DMS114 treated with DMSO at 0.1 percent for 48 hours (cell line): ENCODE measurements at regions not wholly inside any gene's neighbourhood (a gene's known extent, or its start where the extent isn't known, plus 50 kb on each side); places are given as distances from the start of the nearest gene placed in this dataset.

ENCODE experiments used
- DNase-seq: peaks from one replicate; lab custom pipeline; 2025; ENCODE audit not compliant: unreplicated experiment; lab: John Stamatoyannopoulos, UW

DNA sequence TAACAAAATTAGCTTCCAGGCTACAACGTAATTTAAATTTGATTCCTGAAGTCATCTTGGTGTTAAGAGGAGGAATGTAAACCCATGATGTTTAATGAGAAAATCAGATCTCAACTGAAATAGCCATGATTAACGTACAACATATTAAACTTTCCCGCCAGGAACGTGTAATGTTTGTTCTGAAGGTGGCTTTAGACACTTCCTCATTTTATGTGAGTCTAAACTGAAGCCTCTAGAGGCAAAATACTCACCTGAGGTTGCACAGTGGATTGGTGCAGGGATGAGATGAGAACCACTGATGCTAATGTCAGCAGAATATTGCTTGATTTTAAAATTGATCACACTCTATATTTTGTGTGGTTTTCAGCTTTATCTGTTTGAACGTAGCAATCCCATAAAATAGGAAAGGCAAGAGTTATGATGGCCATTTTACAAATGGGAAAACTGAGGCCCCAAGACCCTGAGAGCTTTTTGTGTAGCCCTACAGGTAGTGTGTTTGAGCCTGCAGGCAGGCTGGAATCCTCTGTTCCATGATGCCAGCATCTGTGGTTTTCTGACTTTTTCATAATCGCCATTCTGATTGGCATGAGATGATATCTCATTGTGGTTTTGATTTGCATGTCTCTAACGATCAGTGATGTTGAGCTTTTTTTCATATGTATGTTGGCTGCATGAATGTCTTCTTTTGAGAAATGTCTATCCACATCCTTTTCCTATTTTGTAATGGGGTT is 243.7 kb upstream of the BMPER start:
- no peak for DNase-seq

DNA sequence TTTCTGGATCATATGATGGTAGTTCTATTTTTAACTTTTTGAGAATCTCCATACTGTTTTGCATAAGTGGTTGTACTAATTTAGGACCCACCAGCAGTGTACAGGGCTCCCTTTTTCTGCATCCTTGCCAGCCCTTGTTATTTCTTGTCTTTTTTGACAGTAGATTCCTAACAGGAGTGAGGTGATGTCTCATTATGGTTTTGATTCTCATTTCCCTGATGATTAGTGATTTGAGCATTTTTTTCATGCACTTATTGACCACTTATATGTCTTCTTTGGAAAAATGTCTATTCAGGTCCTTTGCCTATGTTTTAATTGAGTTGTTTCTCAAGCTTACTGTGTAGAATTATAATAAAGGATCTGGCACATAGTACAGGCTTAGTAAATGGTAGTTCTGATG is 238.8 kb upstream of the BMPER start:
- no peak for DNase-seq

DNA sequence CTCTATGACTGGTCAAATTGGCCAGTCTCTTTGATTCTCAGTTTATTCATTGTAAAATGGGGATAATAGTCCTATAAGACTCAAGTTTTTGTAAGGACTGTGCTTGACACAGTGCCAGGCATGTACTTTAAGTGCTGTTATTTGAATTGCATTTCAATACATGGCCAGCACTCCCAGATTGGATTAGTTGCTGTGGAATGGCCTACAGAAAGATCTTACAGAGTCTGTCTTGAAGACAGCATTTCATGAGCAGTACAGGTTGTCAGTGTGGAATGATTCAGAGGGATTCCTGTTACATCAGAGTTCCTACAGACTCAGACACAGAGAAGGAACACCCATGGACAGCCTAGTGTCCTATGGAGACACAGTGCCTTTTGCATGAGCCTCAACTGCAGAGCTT is 238.1 kb upstream of the BMPER start:
- DNase-seq = no peak

DNA sequence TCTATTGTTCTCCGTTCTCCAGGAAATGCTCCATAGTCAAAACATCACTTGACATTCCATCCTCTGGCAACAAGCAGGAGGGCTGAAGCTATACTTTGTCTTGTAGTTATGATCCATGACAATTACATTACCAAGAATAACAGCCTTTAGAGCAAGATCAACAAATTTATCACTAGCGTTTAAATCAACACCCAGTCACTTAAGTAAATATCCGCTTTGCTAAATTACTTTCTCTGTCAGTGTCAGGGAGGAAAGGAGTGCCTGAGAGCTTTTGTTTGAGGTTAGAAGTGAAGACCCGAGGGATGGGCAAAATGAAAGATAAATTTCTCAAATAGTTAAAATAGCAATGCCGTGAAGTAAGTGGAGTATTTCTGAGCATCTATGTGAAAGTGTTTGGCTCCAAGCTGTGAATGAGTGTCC is 236.1 kb upstream of the BMPER start:
- no peak for DNase-seq

DNA sequence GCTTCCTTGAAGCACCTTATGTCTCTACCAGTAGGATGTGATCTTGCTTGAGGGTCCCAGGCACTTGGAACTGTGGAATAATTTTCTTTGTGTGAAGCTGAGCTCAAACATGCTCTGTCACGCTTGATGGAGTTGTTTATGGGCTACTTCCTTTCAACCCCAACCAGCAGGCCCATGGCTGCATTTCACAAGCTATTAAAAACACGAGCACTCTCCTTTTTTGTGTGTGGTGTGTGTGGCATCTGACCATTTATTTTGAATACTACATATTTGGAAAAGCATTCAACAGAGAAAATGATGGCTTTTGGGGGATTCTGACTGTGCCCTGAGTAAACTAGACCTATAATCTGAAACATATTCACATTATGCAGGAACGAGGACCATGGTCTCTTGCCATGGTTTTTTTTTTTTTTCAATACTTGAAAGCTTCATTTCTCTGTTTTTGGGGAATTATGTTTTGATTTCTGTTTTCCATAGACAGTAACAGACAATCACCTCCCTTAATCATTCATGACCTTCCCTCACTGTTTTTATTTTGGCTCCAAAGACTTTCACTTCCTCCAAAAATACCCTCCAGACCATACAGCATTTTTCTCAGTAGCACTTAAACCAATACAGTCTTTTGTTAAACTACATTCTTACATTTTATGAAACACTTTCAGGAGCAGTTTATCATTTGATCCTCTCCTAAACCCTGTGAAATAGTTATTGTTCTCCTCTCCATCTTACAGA is 233.6 kb upstream of the BMPER start:
- DNase-seq = no peak

DNA sequence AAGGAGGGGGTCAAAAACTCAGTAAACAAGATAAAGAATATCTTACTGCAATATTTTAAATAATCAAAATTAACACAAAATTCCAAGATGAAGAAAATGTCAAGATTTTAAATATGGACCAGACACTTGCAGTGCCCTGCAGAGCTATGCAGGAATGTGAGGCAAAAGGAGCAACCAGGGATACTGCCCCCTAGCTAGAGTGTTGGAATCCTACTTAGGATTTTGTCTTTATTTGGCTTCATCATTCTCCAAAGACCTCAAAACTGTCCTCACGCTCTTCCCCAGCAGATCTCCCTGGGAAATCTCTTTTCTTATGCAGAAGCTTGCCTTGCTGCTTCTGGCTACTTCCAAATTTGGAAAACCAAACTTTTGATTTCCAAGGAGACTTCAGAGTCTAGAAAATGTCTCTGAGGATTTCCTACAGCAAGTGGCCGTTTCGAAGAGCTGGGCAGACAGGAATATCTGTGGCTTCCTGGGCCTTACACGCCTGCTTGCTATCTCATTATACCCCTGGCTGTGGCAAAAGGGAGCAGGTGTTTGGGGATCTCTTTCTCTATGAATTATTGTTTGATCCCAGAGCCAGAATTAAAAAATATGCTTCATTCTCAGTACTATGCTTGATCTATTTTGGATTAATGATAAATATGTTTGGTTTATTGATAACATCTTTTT is 232.2 kb upstream of the BMPER start:
- no peak for DNase-seq

DNA sequence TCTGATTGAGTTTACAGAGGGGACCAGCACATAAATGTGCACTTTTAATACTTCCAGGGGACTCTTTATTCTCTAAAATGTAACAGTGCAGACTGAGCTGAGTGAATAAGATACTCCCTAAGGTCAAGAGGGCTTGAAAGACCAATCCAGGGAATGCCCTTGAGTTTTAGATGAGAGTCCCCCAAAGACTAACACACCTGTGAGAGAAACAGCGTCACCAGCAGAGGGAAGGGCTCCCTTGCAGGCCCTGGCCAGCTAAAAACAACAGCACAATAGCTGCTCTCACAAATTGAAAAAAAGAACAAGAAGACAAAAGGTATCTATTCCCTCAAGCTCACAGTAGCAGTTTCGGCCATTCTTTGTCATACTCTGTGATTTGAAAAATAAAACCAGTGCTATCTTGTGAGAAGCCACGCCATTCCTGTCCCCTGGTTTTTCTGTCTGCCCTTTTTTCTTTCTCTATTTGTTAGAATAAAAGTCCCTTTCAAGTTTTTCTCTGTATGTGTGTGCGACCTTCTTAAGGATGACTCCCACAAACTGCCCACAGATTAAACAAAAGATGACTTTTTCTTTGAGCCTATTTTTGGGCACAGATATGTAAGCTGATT is 230.4 kb upstream of the BMPER start:
- DNase-seq = no peak

DNA sequence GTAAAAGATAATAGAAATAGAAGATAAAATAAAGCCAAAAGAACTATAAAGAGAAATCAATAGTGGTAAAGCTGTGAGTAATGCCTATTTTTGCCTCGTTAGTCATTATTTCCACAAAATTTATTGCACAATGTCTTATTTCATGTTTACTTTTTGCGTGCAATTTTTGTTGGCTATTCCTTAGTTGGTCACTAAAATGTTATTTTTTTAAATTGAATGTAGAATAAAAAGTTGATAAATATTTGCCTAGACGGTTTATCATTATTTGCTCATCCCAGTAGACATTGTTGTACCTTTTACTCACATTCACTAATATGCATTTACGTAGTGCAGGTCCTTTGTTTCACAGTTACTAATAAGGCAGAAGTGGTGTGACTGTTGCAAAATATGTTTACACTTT is 227.8 kb upstream of the BMPER start:
- no peak for DNase-seq

DNA sequence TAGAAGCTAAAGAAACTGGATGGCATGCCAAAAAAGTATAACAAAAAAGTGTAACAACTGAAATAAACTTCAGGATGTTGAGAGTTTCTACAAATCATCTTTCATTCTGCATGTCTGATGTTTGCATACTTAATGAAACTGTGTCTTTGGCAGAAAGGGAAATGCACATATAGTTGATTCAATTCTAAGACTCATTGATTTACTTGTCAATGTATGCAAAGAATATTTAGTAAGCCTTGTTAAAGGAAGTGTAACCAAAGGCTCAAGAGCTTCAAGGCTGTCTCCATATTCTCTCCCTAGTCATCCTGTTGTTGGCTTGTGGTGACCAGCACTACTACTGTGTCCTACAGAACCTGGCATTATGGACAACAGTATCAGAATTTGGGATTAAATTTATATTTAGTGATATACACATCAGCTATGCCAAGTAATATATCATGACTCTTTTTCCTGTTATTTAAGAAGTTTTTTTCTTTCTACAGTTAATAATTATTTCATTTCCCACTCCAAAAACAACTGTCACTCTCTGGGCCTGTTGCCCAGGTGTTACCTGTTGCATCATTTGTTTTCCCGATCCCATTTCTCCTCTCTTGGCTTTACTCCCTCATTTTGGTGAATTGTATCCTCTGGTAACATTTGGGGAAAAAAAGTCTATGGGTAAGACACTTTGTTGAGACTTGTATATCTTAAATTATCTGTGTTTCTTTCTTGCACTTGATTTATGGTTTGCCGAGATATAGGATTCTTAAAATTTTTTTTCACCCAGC is 226.6 kb upstream of the BMPER start:
- DNase-seq = no peak

DNA sequence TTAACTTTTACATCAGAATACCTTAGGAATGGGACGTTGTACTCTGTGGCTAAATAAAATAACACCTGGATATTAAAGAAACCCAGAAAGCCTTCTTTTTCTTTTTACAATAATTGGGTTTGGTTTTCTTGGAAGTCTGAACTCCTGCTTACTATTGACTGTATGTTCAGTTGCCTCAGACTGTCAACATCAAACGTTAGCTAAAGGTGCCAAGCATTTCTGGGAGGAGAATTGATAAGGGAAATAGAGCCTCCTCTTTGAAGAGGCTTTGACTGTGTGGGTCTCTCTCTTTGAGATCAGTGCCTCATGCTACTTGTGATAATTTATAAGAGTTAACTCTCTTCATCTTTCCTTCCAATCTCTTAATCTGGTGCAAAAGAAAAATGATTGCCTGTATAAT is 224.7 kb upstream of the BMPER start:
- no peak for DNase-seq

DNA sequence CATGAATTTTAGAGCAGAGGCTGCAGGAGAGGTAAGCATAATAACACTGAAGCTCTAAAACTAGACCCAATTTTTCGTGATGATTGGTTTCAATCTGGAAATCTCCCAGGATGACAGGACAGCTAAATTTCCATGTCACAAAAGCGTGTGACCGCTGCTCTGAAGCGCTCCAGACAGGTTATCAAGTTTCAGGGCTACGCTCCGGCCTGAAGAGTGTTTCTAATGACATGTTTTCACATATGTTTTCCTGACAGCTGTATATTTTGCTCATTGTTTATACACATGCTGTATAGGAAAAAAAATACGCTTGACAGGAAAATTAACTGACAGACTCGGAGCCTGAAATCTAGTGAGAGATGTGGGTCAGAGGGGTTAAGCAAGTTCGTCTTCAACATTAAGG is 219.8 kb upstream of the BMPER start:
- DNase-seq = no peak

DNA sequence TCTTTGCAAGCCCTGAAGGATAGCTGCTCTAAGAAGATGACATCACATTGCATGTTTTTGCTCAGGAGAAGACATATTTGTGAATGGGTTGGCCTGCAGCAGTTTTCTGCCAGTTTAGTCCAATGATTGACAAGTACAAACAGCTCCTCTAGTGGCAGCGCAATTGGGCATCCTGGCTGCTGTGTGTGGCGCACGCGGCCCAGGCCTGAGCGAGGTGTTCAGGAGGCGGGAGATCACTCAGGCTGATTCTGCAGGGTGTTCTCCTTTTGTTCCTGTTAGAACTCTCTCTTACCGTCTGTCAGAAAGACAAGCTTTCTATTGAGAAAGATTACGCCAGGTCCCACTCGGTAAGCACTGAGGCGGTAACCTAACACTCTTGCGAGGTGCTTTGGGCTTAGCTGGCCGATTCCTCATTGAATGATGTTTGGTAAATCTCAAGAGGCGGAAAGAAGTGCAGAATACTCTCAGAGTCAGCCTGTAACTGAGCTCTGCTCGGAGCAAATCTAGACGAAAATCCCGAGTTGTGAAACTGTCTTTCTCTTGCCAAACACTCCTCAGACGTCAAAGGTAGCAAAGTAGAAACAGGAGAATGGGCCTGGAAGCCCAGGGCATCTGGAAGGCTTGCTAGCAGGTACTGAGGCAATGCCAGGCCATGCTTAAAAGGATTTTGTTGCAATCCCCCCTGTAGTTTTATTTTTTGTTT is 219.2 kb upstream of the BMPER start:
- no peak for DNase-seq

DNA sequence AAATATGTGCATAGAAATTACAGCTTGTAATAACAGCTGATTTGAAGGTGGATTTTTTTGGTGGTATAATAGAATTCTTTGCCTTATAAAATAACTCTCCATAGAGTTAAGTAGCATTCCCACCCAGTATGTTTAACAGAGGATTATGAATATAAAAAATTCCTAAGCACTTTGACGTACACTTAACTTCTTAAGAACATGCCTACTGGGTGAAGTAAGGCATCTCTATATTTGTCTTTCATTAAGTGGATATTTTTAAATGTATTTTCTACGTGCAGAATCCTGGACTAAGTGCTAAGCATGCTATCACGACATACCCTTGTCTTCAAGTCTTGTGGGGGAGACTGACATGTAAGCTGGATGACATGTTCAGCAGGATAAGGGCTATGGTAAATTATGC is 217.7 kb upstream of the BMPER start:
- DNase-seq = no peak

DNA sequence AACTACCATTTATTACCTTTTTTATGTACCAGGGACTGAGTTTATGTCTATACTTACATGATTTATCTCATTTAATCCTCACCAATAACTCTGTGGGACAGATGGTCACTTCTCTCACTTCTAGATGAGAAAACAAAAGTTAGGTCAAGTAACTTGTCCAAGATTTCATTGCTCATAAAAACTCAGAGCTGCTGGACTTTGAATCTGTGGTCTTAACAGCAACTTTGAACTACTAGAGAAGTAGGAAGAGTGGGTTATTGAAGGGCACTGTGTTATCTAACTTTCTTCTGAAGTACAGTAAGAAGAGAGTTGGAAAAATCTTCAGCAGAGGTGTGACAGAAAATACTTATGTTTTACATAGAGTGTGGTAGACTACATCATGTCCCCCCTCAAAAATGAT is 214.2 kb upstream of the BMPER start:
- DNase-seq = no peak

DNA sequence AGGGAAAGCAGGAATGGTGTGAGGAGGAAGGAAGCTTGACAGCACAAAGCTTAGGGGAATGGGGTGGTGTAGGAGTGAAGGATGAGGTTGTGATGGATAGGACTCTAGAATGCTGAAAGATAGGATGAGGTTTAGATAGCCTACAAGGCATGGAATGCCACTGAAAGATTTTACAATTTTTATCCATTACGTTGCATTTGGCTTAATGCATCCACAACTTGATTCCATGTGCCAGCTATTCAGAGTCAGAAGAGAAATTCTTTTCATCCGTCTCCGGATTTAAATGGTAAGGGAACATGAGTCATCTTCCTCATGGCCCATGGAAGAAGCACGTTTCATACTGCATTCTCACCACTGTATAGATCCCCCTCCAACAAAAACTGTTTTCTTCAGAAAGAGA is 212.4 kb upstream of the BMPER start:
- DNase-seq = no peak

DNA sequence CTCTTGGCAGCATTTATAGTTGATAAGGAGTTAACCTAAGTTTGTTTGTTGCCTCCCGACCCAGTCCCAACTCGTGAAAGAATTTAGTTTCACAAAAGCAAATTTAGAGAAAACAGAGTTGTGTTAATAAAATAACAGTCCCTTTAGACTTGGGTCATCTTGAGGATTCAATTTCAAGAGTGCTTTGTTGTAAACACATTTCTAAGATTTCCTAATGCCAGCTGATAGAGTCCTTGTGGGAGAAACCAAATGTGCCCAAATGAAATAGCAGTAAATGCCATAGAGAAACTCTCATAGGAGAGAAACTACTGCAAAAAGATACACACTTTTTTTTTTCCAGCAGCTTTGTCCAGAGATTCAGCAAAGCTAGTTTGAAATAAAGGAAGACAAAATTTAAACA is 211.3 kb upstream of the BMPER start:
- no peak for DNase-seq

DNA sequence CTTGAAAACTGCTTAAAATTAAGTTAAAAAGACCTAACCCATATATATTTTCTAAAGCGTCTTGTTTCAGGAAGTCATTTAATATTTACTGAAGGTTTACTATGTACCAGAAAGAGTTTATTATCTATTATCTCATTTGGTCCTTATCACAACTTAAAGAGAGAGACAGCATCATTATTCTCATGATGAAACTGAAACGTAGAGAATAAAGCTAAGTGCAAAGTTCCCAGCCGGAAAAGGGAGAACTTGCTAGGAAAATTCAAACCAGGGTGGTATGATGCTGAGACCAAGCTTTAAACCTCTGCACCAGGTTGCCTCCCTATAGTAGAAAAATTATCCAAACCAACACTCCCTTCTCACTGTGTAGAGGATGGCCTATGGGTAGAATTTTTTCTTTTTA is 207.7 kb upstream of the BMPER start:
- no peak for DNase-seq

DNA sequence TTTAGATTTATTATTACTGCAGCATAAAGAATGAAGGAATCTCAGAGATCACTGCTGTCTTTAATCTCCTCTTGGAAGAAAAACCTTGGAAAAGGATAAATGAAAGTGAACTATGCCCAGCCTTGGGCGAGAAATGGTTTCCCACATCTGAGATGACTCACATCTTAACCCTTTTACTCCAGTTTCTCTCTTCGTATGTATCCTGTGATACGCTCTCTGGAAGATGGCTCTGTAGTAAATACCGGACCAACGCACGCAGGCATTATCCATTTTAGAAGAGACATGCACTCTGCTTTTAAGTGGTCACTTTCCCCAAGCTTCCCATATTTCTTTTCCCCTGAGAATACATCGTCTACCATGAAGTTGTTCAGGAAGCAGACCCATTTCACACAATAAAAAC is 207.3 kb upstream of the BMPER start:
- DNase-seq = no peak

DNA sequence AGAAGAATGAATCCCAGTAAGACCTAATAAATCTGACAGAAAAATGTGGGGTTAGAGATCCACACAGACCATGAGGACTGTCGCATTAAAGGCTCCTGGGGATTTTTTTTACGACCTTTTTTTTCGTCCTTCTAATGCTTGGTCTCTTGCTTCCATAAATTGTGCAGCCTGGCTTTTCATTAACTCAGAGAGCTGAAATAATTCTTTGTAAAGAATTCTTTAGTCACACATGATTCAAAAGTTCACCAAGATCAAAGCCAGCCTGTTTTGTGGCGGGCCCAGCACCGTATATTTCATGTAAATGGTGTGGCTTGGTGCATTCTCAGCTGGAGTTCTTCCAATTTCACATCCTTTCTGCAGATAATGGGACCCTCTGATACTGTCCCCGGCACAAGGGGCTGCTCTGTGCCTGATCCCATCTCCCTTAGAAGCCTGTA is 206.6 kb upstream of the BMPER start:
- DNase-seq = no peak
